ENCODE measurements at regions not wholly inside any gene's neighbourhood (a gene's known extent, or its start where the extent isn't known, plus 50 kb on each side); places are given as distances from the start of the nearest gene placed in this dataset.
"Not testable (repeated sequence)": the region's sequence is repeated elsewhere in the genome, so short reads cannot be mapped to it uniquely, and the experiment has no call there.

GRCh38 chr19:30936276-30936675, 413.0 kb downstream of the TSHZ3 start:
- no peak for DNase-seq

DNA sequence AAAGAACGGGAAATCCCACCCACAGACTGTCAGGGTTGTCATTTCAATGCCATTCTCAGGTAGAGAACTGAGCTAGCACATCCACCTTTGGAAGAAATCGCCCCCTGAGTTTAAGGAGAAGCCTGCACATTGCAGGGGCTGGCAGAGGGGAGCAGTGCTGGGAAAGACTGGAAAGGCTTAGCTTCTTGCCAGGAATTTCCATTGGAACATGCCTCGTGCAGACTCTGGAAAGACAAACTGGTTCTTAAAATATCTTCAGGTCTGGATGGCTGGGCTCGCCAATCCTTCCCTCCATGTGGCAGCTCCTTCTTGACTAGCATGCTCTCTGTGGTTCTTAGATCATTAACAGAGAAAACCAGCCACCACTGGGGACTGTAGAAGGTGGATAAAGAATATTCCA, 414.1 kb downstream of the TSHZ3 start:
- DNase-seq = no peak

DNA sequence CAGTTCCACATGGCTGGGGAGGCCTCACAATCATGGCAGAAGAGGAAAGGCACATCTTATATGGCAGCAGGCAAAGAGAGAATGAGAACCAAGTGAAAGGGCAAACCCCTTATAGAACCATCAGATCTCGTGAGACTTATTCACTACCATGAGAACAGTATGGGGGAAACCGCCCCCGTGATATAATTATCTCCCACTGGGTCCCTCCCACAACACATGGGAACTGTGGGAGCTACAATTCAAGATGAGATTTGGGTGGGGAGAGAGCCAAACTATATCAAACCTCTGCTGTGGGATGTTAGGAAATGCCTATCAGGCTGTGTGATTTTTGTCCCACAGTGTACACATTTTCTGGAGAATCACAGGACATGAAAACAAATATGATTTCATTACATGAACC, 415.8 kb downstream of the TSHZ3 start:
- DNase-seq = not testable (repeated sequence)

DNA sequence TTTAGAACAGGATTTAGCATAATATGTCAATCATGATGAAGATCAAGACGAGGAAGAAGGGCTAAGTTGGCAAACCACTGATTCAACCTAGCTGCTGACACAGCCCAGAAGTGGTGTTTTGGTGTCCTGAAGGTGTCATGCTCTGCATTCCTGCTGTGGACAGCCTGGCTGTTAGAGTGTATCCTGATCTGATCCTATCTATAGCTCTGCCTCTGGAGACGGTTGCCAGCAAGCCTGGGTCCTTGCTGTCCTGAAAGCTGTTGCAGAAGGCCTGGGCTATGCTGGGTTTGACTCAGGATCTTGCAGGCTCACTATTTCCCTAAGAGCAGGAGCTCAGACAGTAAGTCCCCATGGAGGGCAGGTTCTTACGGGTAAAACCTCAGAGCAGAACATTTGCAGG, 416.4 kb downstream of the TSHZ3 start:
- no peak for DNase-seq

GRCh38 chr19:30930941-30931706, 418.1 kb downstream of the TSHZ3 start:
- DNase-seq = no peak

DNA sequence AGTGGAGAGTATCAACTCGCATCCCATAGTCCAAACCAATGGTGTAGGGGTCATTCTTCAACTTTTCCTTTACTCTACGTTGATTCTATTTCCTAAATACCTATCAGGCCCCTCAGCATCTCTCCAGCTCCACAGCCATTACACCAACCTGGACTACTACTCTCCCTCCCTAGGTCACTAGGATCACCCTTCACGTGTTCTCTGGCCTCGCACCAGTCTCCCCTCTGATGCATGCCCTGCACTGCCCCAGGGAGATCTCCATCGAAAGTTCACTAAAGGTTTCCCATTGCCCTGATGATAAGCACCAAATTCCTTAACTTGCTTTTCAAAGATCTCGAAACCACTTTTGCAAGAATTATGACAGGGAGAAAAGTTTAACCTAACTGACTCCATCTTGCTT, 421.5 kb downstream of the TSHZ3 start:
- DNase-seq = no peak

GRCh38 chr19:30924670-30925069, 424.6 kb downstream of the TSHZ3 start:
- DNase-seq = no peak

DNA sequence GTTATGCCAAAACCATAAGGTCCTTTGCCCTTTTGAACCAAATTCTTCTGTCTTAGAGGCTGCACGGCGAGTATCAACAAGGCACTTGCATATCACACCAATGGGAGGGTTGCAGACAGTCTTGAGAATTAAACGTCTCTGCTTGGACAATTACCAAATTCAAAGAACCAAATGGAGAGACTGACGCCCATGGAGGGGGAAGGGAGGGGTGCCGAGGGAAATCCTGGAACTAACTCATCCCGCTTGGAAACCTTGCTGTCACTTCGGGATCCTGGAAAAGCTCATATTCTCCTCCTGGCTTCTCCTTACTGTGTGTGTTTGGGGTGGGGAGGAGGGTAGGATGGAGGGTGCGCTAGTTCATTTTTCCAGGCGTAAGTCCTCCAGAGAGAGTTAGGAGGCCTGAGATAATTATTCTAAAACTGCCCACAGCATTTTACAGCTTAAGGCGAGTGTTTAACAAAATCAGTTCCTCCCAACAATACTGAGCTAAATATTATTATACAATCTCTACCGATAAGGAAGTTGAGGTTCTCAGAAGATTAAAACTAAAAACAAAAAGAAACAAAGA, 425.1 kb downstream of the TSHZ3 start:
- no peak for DNase-seq

DNA sequence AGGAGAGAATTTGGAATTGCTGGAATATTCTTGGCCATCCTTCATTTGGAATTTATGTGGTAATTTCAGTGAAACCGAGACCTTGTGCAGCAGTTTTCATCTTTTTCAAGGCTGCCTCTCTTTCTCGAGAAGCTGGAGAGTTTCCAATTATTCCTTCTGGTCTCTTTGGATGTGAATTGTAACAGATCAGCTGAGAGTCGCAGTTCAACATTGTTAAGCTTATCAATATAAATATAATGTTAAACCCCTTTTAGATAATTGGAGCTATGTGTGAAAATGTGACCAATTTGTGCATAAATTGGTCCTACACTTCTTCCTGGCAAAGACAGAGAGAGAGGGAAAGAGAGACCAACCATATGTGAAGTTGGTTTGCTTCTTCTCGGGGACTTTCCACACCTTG, 425.6 kb downstream of the TSHZ3 start:
- DNase-seq = no peak

DNA sequence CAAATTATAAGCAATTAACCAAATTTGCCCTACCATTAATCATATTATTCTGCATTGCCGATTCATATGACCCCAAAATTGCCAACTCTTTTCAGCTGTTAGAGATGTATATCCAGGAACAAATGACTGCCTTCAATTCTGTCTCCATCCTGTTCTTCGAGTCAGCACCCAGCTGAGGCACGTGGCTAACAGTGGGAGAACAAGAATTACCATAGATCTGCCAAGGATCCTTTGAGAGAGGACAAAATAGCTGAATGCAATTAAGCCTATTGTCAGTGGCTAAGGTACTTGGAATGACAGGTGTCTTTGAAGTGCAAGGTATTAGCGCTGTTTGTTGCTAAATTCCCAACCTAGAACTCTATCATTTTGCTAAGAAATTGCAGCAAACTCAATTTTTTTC, 426.1 kb downstream of the TSHZ3 start:
- no peak for DNase-seq

DNA sequence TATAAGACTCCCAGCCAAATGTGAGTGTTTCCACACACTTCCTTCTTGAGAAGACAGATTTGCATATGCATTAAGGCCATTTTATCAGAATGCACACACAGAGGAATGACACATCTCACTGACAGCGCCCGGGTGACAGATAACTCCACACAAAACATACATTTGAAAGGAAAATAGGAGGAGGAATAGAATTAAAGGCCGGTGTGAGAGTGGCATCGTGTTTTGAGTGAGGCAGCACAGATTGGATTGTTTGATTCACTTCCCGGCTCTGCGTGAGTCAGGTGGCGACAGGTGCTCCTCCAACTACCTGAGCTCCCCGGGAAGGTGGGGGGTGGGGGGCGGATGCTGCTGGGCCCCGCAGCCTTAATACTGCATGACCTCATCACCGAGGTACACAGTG, 429.0 kb downstream of the TSHZ3 start:
- no peak for DNase-seq

- no peak for DNase-seq
These were observed 429.5 kb downstream of the TSHZ3 start for GRCh38 chr19:30919737-30920136.

DNA sequence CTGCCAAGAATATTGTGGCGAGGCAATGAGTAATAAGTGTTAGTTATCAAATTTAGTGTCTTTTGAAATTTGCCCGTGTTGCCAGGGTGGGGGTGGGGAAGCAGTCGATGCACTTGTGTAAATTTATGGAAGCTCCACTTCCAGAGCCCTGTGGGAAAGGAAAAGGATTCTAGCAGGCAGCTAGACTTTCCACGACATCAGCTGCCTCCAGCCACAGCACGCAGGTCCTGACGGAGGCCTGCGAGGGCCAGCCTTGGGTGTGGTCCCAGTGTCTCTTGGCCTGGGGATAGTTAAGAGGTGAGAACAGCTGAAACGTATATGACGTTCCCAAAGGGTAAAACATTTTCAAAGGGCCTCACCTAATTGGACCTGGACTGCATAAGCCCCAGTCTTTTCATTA, 433.0 kb downstream of the TSHZ3 start:
- DNase-seq = no peak

- no peak for DNase-seq
These were observed 437.7 kb downstream of the TSHZ3 start for GRCh38 chr19:30911491-30911890.

DNA sequence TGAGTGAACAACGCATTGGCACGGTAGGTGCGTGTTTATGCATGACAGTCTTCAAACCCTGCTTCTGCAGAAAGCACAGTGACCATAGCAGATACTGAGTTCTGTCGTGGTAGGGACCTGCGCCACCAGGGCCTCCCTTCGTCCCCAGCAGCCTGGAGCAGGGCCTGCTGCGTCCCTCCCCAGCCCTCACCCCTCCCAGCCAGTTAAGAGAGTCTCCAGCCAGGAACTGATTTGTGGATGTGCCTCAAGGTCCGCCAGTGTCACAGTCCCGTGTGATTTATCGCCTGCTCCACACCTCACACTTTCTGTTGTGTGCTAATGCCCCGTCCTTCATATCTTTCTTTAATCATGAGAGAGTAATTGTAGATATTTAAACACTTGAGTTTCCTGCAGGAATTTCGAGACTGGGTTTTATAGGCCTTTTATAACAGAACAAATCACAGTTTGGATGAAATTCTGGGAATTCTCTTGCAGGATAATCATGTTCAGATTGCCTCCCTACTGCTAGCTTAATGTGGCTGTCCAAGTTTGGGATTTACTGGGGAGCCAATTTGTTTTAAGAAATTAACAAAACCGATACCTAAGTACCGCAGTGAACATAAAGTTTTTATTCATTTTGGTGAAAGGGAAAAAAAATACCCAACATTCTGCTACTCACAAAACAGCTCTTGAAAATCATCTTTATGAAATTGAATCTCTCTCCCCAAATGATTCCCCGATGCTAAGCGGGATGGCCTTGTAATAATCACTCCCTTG, 438.6 kb downstream of the TSHZ3 start:
- DNase-seq = no peak

GRCh38 chr19:30909216-30909615, 440.0 kb downstream of the TSHZ3 start:
- no peak for DNase-seq

DNA sequence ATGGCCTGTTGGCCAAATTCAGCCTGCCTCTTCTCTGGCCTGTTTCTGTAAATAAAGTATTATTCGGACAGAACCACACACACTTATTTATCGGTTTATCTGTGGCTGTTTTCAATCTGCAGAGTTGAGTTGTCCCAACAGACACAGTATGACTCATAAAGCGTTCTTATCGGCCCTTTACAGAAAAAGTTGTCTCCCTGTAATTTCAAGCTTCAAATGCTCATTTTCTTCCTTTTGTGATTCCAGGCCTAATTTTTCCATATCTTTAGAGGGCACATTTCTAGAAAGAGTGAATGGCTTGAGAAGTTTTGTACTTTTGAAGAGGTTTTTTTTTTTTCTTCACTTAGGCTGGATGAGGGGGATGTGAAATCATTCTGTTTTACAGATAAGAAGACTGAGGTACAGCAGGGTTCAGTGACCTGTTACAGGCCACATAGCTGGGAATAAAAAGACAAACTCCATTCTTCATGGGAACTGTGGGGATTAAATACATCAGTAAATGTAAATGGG, 440.9 kb downstream of the TSHZ3 start:
- no peak for DNase-seq

- no peak for DNase-seq
These were observed 442.4 kb downstream of the TSHZ3 start for GRCh38 chr19:30906871-30907270.

GRCh38 chr19:30900051-30900450, 449.2 kb downstream of the TSHZ3 start:
- DNase-seq = no peak

DNA sequence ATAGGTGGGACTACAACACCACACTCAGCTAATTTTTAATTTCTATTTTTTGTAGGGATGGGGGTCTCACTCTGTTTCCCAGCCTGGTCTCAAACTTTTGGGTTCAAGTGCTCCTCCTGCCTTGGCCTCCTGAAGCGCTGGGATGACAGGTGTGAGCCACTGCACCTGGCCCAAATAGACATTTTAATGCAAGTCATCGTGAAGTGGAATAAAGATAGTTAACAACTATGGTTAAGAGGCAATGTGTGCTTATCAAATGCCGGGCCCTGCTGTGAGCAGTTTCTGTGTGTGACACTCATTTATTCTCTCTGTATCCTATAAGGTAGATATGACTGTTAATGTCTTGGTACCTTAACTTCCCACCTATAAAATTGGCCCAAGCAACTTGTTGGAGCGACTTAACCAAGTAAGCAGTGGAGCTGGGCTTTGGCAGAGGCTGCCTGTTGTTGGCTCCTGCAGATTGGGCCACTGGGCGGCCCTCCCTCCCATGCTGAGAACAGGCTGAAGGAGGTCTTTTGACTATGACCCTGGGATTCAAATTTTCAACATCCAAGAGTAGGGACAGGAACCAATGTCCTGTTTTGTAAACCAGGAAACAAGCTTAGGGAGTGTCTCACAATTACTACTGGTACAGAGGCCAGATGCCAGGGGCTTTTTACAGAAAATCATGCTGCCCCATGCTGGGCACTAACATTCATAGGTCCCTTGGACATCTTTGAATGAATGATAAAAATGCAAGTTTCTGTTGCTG, 450.7 kb downstream of the TSHZ3 start:
- no peak for DNase-seq

DNA sequence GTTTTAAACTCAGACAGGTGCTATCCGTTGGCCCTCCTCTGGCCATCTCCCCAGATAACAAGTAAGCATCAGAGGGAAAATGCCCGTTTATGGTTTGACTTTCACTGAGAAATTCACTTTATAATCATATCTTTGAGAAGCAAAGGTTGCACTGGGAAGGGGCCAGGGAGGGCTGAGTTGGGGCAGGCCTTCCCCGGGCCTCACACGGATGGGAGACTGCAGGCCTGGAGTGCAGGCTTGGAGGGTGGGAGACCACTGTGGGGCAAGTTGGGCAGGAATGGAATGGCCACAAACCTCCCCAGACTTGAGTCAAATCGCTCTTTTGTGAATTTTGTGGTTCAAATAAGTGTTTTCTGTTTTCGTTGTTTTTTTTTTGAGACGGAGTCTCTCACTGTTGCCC, 451.7 kb downstream of the TSHZ3 start:
- DNase-seq = no peak

- DNase-seq = no peak
These were observed 452.2 kb downstream of the TSHZ3 start for GRCh38 chr19:30897034-30897433.

GRCh38 chr19:30896554-30896953, 452.7 kb downstream of the TSHZ3 start:
- DNase-seq = no peak

Data from DMS53 (cell line).